ENCODE measurements at regions not wholly inside any gene's neighbourhood (a gene's known extent, or its start where the extent isn't known, plus 50 kb on each side); places are given as distances from the start of the nearest gene placed in this dataset.

DNA sequence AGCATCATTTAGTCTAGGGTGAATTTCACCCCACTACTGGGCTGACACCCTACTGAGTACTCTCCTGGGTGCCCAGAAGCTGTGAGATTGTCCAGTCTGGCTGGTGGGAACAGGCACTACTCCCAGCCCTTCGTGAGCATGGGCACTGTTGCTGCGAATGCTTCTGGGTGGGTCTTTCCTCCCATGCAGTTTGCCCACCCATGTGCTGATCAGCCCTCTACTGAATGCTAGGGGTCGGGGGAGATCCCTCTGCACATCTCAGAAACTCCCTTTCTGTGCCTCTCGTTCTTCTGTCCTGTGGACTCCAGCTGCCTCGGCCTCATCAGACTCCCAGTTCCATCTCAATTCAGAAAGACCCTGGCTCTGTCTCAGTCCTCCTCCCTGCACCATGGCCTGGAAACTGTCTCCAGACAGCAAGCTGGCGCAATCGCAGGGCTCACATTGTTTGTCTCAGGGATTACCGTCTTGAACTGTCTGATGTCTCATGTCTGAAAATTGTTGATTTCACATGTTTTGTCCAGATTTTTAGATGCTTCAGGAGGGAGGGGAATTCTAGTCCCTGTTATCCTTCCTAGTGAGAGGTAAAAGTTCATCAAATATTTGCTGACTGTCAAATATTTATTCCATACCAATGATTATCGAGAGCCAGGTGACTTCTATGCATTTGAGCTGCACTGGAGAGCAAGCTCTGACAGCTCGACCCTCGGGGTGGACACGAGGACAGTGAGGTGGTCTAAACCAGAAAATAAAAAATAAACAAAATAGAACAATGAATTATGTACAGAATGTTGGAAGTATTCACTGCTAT, 316.6 kb upstream of the RTL1 start:
- H3K18ac ChIP-seq (ENCODE audit: low read depth in 1 of 2, low read length in 2 of 2), result no peak overlapping the region
- H3K14ac ChIP-seq (ENCODE audit: low read length in 2 of 2), result no peak overlapping the region
- WGBS, result 75% methylated on average over 9 of the region's 12 CpGs
- H2BK120ac ChIP-seq (ENCODE audit: low read depth, low read length), result no peak overlapping the region
- H3K4ac ChIP-seq (ENCODE audit: low read depth in 1 of 2, low read length in 2 of 2), result no peak overlapping the region
- no peak overlapping the region for H3K4me3 ChIP-seq (ENCODE audit: insufficient read depth in 1 of 2, low read depth in 1 of 2, low read length in 2 of 2)
- no peak overlapping the region for H2AK5ac ChIP-seq (ENCODE audit: low read length, severe bottlenecking)
- H4K8ac ChIP-seq (ENCODE audit: low read length), result no peak overlapping the region
- H3K36me3 ChIP-seq (ENCODE audit: control insufficient read depth in 1 of 2, insufficient read depth in 2 of 2, low read depth in 1 of 2, low read length in 2 of 2), result no peaks in the 10 kb centered on the region
- no peak overlapping the region for H3K9ac ChIP-seq (ENCODE audit: low read length)
- H3K27me3 ChIP-seq (ENCODE audit: control insufficient read depth in 1 of 2, insufficient read depth in 1 of 2, low read length in 2 of 2), result peaks cover 15 to 27% of the 10 kb centered on the region in 2 experiments
- H2BK15ac ChIP-seq (ENCODE audit: low read depth, poor library complexity, severe bottlenecking), result no peak overlapping the region
- no peak overlapping the region for H3K23ac ChIP-seq (ENCODE audit: low read length in 2 of 2)
- no peak for DNase-seq
- no peak overlapping the region for H3K4me2 ChIP-seq (ENCODE audit: low read length, poor library complexity, severe bottlenecking)
- no peak overlapping the region for H4K91ac ChIP-seq (ENCODE audit: low read length)
- H2BK5ac ChIP-seq (ENCODE audit: low read depth, low read length, poor library complexity, severe bottlenecking), result no peak overlapping the region
- H2AFZ ChIP-seq (ENCODE audit: low read depth, low read length), result no peak overlapping the region
- no peaks in the 10 kb centered on the region for H3K79me1 ChIP-seq (replicated peaks; ENCODE audit: low read length, poor library complexity, severe bottlenecking)
- H3K4me1 ChIP-seq (ENCODE audit: control insufficient read depth, insufficient read depth, low read depth, low read length), result no peaks in the 10 kb centered on the region
- H3K27ac ChIP-seq (ENCODE audit: low read length, poor library complexity, severe bottlenecking), result no peak overlapping the region
- H3K9me3 ChIP-seq (ENCODE audit: control insufficient read depth, low read length), result no peaks in the 10 kb centered on the region
- no peak overlapping the region for H2BK12ac ChIP-seq (ENCODE audit: low read length in 2 of 2)

DNA sequence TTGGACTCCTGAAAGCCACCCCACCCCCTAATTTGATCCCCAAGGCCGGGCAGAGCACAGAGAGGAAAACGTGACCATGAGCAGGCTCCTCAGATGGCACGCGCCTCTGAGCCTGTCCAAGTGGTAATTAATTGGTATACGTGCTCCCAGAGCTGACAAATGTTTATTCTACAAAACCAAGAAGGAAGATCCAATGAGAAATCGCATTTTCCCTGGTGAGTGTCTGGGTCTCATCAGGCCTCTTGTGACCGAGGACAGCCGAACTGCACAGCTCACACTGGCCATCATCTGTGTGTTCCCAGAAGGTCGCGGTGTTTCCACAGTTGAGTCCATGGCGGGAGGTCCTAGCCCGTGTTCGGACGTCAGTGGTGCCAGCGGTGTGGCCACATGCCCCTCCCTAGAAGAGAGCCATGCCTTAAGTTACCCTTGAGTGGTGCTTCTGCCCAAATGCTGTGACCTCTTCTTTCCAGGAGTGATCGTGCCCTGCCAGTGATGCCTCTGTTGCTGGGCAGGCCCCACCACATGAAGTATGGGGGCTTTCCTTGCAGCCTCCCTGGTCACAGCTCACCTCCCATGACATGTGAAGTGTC, 317.5 kb upstream of the RTL1 start:
- H2BK120ac ChIP-seq (ENCODE audit: low read depth, low read length), result no peak overlapping the region
- no peak overlapping the region for H2BK15ac ChIP-seq (ENCODE audit: low read depth, poor library complexity, severe bottlenecking)
- H3K9ac ChIP-seq (ENCODE audit: low read length), result no peak overlapping the region
- no peaks in the 10 kb centered on the region for H3K36me3 ChIP-seq (ENCODE audit: control insufficient read depth in 1 of 2, insufficient read depth in 2 of 2, low read depth in 1 of 2, low read length in 2 of 2)
- peaks cover 4% of the 10 kb centered on the region for H3K4me1 ChIP-seq (ENCODE audit: control insufficient read depth, insufficient read depth, low read depth, low read length)
- H3K27me3 ChIP-seq (ENCODE audit: control insufficient read depth in 1 of 2, insufficient read depth in 1 of 2, low read length in 2 of 2), result peaks cover 15 to 26% of the 10 kb centered on the region in 2 experiments
- H3K4ac ChIP-seq (ENCODE audit: low read depth in 1 of 2, low read length in 2 of 2), result no peak overlapping the region
- no peak overlapping the region for H3K23ac ChIP-seq (ENCODE audit: low read length in 2 of 2)
- H3K27ac ChIP-seq (ENCODE audit: low read length, poor library complexity, severe bottlenecking), result no peak overlapping the region
- H3K79me1 ChIP-seq (replicated peaks; ENCODE audit: low read length, poor library complexity, severe bottlenecking), result no peaks in the 10 kb centered on the region
- H2BK12ac ChIP-seq (ENCODE audit: low read length in 2 of 2), result no peak overlapping the region
- H3K18ac ChIP-seq (ENCODE audit: low read depth in 1 of 2, low read length in 2 of 2), result no peak overlapping the region
- H3K14ac ChIP-seq (ENCODE audit: low read length in 2 of 2), result no peak overlapping the region
- no peak overlapping the region for H4K8ac ChIP-seq (ENCODE audit: low read length)
- WGBS, result 83% methylated on average over 15 of the region's 16 CpGs
- no peak overlapping the region for H4K91ac ChIP-seq (ENCODE audit: low read length)
- no peak overlapping the region for H3K4me2 ChIP-seq (ENCODE audit: low read length, poor library complexity, severe bottlenecking)
- H2AFZ ChIP-seq (ENCODE audit: low read depth, low read length), result no peak overlapping the region
- H2BK5ac ChIP-seq (ENCODE audit: low read depth, low read length, poor library complexity, severe bottlenecking), result no peak overlapping the region
- DNase-seq, result no peak
- no peaks in the 10 kb centered on the region for H3K9me3 ChIP-seq (ENCODE audit: control insufficient read depth, low read length)
- no peak overlapping the region for H3K4me3 ChIP-seq (ENCODE audit: insufficient read depth in 1 of 2, low read depth in 1 of 2, low read length in 2 of 2)
- no peak overlapping the region for H2AK5ac ChIP-seq (ENCODE audit: low read length, severe bottlenecking)

DNA sequence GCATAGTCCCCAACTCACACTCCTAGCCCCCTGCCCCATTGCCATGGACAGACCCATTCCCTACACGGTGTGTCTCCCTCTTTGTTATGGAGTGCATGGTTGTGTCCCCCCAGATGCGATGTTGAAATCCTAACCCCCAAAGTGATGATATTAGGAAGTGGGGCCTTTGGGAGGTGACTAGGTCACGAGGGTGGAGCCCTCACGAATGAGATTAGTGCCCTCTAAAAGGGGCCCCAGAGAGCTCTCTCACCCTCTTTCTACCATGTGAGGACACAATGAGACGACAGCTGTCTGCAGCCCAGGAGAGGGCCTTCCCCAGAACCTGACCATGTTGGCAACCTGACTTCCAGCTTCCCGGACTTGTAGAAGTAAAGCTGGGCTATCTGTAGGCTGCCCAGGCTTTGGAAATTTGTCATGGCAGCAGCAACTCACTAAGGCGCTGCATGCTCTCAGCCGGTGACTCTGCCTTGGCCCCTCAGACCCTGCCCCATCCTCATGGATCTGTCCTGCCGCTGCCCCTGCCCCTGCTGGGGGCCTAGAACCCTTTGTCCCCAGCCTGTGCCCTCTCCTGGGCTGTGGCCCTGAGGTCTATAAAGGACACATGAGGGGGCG, 318.1 kb upstream of the RTL1 start:
- H3K27me3 ChIP-seq (ENCODE audit: control insufficient read depth in 1 of 2, insufficient read depth in 1 of 2, low read length in 2 of 2), result peaks cover 15 to 28% of the 10 kb centered on the region in 2 experiments
- H2AK5ac ChIP-seq (ENCODE audit: low read length, severe bottlenecking), result no peak overlapping the region
- H2BK120ac ChIP-seq (ENCODE audit: low read depth, low read length), result no peak overlapping the region
- H3K36me3 ChIP-seq (ENCODE audit: control insufficient read depth in 1 of 2, insufficient read depth in 2 of 2, low read depth in 1 of 2, low read length in 2 of 2), result no peaks in the 10 kb centered on the region
- peaks cover 9% of the 10 kb centered on the region for H3K4me1 ChIP-seq (ENCODE audit: control insufficient read depth, insufficient read depth, low read depth, low read length)
- H3K23ac ChIP-seq (ENCODE audit: low read length in 2 of 2), result no peak overlapping the region
- no peak overlapping the region for H3K4me2 ChIP-seq (ENCODE audit: low read length, poor library complexity, severe bottlenecking)
- H3K4ac ChIP-seq (ENCODE audit: low read depth in 1 of 2, low read length in 2 of 2), result no peak overlapping the region
- no peak for DNase-seq
- H4K8ac ChIP-seq (ENCODE audit: low read length), result no peak overlapping the region
- no peak overlapping the region for H3K4me3 ChIP-seq (ENCODE audit: insufficient read depth in 1 of 2, low read depth in 1 of 2, low read length in 2 of 2)
- H2BK5ac ChIP-seq (ENCODE audit: low read depth, low read length, poor library complexity, severe bottlenecking), result no peak overlapping the region
- no peak overlapping the region for H3K9ac ChIP-seq (ENCODE audit: low read length)
- no peak overlapping the region for H3K18ac ChIP-seq (ENCODE audit: low read depth in 1 of 2, low read length in 2 of 2)
- H4K91ac ChIP-seq (ENCODE audit: low read length), result no peak overlapping the region
- H2BK12ac ChIP-seq (ENCODE audit: low read length in 2 of 2), result no peak overlapping the region
- no peaks in the 10 kb centered on the region for H3K9me3 ChIP-seq (ENCODE audit: control insufficient read depth, low read length)
- H3K27ac ChIP-seq (ENCODE audit: low read length, poor library complexity, severe bottlenecking), result no peak overlapping the region
- no peak overlapping the region for H3K14ac ChIP-seq (ENCODE audit: low read length in 2 of 2)
- no peak overlapping the region for H2BK15ac ChIP-seq (ENCODE audit: low read depth, poor library complexity, severe bottlenecking)
- no peak overlapping the region for H2AFZ ChIP-seq (ENCODE audit: low read depth, low read length)
- H3K79me1 ChIP-seq (replicated peaks; ENCODE audit: low read length, poor library complexity, severe bottlenecking), result no peaks in the 10 kb centered on the region
- WGBS, result 87% methylated on average over 8 of the region's 10 CpGs

DNA sequence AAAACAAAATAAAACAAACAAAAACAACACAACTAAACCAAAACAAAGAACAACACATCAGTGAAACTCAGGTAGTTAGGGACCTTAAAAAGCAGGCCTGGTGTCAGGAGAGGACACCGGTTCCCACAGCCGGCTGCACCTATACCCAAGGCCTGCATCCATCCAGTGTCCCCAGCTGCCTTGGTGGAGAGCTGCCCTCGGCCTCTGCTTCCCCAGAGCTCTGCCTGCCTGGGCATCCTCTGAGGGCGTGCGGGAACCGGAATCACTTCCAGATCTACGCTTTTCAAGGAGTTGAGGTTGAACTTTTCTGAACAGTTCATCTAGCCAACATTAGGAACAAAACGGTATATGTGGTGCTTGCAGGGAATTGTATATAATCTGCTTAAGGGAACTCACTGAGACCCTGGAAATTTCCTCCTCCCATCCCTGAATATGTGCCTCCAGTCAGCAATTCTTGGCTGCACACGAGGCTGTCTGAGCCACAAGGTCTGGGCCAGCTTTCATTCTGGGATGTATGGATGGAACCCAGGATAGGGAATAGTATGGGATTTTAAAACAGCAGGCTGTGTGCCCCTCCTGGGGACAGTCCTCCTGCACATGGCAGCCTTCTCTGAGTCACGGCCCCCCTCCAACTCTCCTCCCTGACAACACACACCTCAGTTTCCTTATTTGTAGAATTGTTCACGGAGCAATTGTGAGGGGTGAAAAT, 319.0 kb upstream of the RTL1 start:
- Histone ChIP-seq H3K4me2 (ENCODE audit: low read length, poor library complexity, severe bottlenecking) (no peak overlapping the region), H3K4me1 (ENCODE audit: control insufficient read depth, insufficient read depth, low read depth, low read length) (peaks cover 9% of the 10 kb centered on the region), H3K4ac (ENCODE audit: low read depth in 1 of 2, low read length in 2 of 2) (no peak overlapping the region), H2BK15ac (ENCODE audit: low read depth, poor library complexity, severe bottlenecking) (no peak overlapping the region), H2AK5ac (ENCODE audit: low read length, severe bottlenecking) (no peak overlapping the region), H3K18ac (ENCODE audit: low read depth in 1 of 2, low read length in 2 of 2) (no peak overlapping the region), H2BK120ac (ENCODE audit: low read depth, low read length) (no peak overlapping the region), H3K4me3 (ENCODE audit: insufficient read depth in 1 of 2, low read depth in 1 of 2, low read length in 2 of 2) (no peak overlapping the region), H3K9ac (ENCODE audit: low read length) (no peak overlapping the region), H3K79me1 (replicated peaks; ENCODE audit: low read length, poor library complexity, severe bottlenecking) (no peaks in the 10 kb centered on the region), H4K8ac (ENCODE audit: low read length) (no peak overlapping the region), H4K91ac (ENCODE audit: low read length) (no peak overlapping the region), H2BK12ac (ENCODE audit: low read length in 2 of 2) (no peak overlapping the region), H3K36me3 (ENCODE audit: control insufficient read depth in 1 of 2, insufficient read depth in 2 of 2, low read depth in 1 of 2, low read length in 2 of 2) (no peaks in the 10 kb centered on the region), H3K9me3 (ENCODE audit: control insufficient read depth, low read length) (no peaks in the 10 kb centered on the region), H3K14ac (ENCODE audit: low read length in 2 of 2) (no peak overlapping the region), H2AFZ (ENCODE audit: low read depth, low read length) (no peak overlapping the region), H3K23ac (ENCODE audit: low read length in 2 of 2) (no peak overlapping the region), H3K27ac (ENCODE audit: low read length, poor library complexity, severe bottlenecking) (no peak overlapping the region), H3K27me3 (ENCODE audit: control insufficient read depth in 1 of 2, insufficient read depth in 1 of 2, low read length in 2 of 2) (peaks cover 15 to 26% of the 10 kb centered on the region in 2 experiments), H2BK5ac (ENCODE audit: low read depth, low read length, poor library complexity, severe bottlenecking) (no peak overlapping the region)
- WGBS, result 86% methylated on average over 7 of the region's 11 CpGs
- DNase-seq, result no peak
